NB4 (cell line): ENCODE measurements at regions not wholly inside any gene's neighbourhood (a gene's known extent, or its start where the extent isn't known, plus 50 kb on each side); places are given as distances from the start of the nearest gene placed in this dataset.

Experiments
- CTCF ChIP-seq: IDR thresholded peaks from one replicate; pipeline ENCODE4 v1.5.1; 2012; ENCODE audit warnings: low read depth, low read length
- MAX ChIP-seq: IDR thresholded peaks from 2 replicates; pipeline ENCODE4 v1.6.1; 2011; ENCODE audit warnings: low read depth, low read length
- POLR2A ChIP-seq: IDR thresholded peaks from 2 replicates; pipeline ENCODE4 v1.6.1; 2011; ENCODE audit warnings: mild to moderate bottlenecking; ENCODE audit not compliant: insufficient read length; ENCODE audit errors: extremely low read depth

GRCh38 chr10:30219971-30220751 lies 128.9 kb downstream of the MTPAP start:
- no peak for TF ChIP-seq CTCF
- peak; percentile 83 for TF ChIP-seq MAX
- no peak for TF ChIP-seq POLR2A
